ENCODE measurements at regions not wholly inside any gene's neighbourhood (a gene's known extent, or its start where the extent isn't known, plus 50 kb on each side); places are given as distances from the start of the nearest gene placed in this dataset.

DNA sequence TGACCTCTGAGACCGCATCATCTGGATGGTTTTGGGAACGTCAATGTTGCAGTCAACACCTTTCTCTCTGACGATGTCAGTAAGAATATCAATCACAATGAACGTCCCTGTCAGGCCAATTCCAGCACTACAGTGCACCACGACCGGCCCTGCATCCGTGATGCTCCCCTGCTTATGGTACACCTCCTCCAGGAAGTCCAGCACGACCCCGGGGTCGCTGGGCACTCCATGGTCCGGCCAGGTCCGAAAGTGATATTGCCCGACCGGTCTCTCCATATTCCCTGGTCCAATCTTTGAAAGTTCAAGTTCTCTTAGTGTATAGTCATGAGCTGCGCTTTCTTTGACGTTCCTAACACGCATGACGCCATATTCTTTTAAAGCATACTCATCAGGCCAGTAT, 203.6 kb upstream of the PRDM9 start:
- H3T11ph ChIP-seq (ENCODE audit: low read length), result no peak overlapping the region
- H3K27ac ChIP-seq (ENCODE audit: insufficient read length, low read depth, low read length), result no peak overlapping the region
- no peak overlapping the region for H2BK20ac ChIP-seq (ENCODE audit: low read depth, low read length, poor library complexity, severe bottlenecking)
- no peak overlapping the region for H4K91ac ChIP-seq (ENCODE audit: insufficient read length, low read depth, low read length)
- H2AFZ ChIP-seq (ENCODE audit: low read length), result no peak overlapping the region
- H3K27me3 Mint-ChIP-seq (ENCODE audit: low read depth), result no peaks in the 10 kb centered on the region
- no peaks in the 10 kb centered on the region for H3K4me1 ChIP-seq (ENCODE audit: insufficient read depth, low read length)
- no peaks in the 10 kb centered on the region for H3K9me3 ChIP-seq (ENCODE audit: control insufficient read depth, low read depth, low read length)
- no peak overlapping the region for H2AK5ac ChIP-seq (ENCODE audit: insufficient read length, low read length)
- no peak overlapping the region for H3K4me3 Mint-ChIP-seq
- H2BK120ac ChIP-seq (ENCODE audit: low read depth, low read length, poor library complexity, severe bottlenecking), result no peak overlapping the region
- H3K27ac Mint-ChIP-seq, result no peak overlapping the region
- no peak overlapping the region for H3K4ac ChIP-seq (ENCODE audit: low read depth, low read length)
- peaks cover 7 to 8% of the 10 kb centered on the region in 2 experiments; a peak in 4 of 5 replicates for H3K9me3 Mint-ChIP-seq
- H2BK12ac ChIP-seq (ENCODE audit: insufficient read length, low read depth, low read length), result no peak overlapping the region
- H3K56ac ChIP-seq (ENCODE audit: insufficient read length, low read depth, low read length), result no peak overlapping the region
- H3K4me2 ChIP-seq (ENCODE audit: insufficient read depth, insufficient read length, low read length), result no peak overlapping the region
- no peaks in the 10 kb centered on the region for H4K20me1 ChIP-seq (ENCODE audit: control insufficient read depth, insufficient read depth, insufficient read length)
- no peak overlapping the region for H3K14ac ChIP-seq (ENCODE audit: insufficient read depth, low read length)
- no peak overlapping the region for H3K9ac ChIP-seq (ENCODE audit: extremely low read depth, insufficient read length, low read length)
- no peaks in the 10 kb centered on the region for H3K79me1 ChIP-seq (ENCODE audit: insufficient read depth, low read depth, low read length, poor library complexity, severe bottlenecking)
- no peak for DNase-seq
- H3K27me3 ChIP-seq (ENCODE audit: insufficient read depth, low read length), result no peaks in the 10 kb centered on the region
- H3K23me2 ChIP-seq (ENCODE audit: insufficient read length, low read depth, low read length, poor library complexity, severe bottlenecking), result no peaks in the 10 kb centered on the region
- TF ChIP-seq, protein P1, sequence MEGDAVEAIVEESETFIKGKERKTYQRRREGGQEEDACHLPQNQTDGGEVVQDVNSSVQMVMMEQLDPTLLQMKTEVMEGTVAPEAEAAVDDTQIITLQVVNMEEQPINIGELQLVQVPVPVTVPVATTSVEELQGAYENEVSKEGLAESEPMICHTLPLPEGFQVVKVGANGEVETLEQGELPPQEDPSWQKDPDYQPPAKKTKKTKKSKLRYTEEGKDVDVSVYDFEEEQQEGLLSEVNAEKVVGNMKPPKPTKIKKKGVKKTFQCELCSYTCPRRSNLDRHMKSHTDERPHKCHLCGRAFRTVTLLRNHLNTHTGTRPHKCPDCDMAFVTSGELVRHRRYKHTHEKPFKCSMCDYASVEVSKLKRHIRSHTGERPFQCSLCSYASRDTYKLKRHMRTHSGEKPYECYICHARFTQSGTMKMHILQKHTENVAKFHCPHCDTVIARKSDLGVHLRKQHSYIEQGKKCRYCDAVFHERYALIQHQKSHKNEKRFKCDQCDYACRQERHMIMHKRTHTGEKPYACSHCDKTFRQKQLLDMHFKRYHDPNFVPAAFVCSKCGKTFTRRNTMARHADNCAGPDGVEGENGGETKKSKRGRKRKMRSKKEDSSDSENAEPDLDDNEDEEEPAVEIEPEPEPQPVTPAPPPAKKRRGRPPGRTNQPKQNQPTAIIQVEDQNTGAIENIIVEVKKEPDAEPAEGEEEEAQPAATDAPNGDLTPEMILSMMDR (conservative IDR thresholded peaks at IDR 0.05), result no peak
- H3K79me2 ChIP-seq (ENCODE audit: insufficient read depth, low read length), result no peaks in the 10 kb centered on the region
- no peak overlapping the region for H2BK5ac ChIP-seq (ENCODE audit: insufficient read length, low read length)
- WGBS (ENCODE audit: extremely low coverage, insufficient read length, low lambda C conversion rate), result no CpG with 5 or more reads among the region's 18 CpGs
- peaks cover 2 to 4% (median 3%) of the 10 kb centered on the region in 3 experiments; a peak in 3 of 7 replicates for H3K36me3 Mint-ChIP-seq (ENCODE audit: insufficient read depth in 1 of 3, low read depth in 3 of 3)
- no peak overlapping the region for H3K23ac ChIP-seq (ENCODE audit: insufficient read length, low read depth, low read length)
- H3K4me1 Mint-ChIP-seq, result no peaks in the 10 kb centered on the region
- H4K8ac ChIP-seq (replicated peaks; ENCODE audit: insufficient read length, low read depth, low read length), result no peak overlapping the region
- no peak overlapping the region for H2BK15ac ChIP-seq (ENCODE audit: low read depth, low read length)
- no peak overlapping the region for H4K5ac ChIP-seq (ENCODE audit: insufficient read length, low read depth, low read length)
- no peak overlapping the region for H3K18ac ChIP-seq (ENCODE audit: insufficient read length, low read depth, low read length)

All from H9 (cell line).